ENCODE measurements at regions not wholly inside any gene's neighbourhood (a gene's known extent, or its start where the extent isn't known, plus 50 kb on each side); places are given as distances from the start of the nearest gene placed in this dataset.

GRCh38 chr9:134239939-134240338 lies 75.6 kb upstream of the RNU6ATAC start:
- TF ChIP-seq CTCF (IDR thresholded peaks at IDR 0.05; ENCODE audit: insufficient read depth, low read depth, low read length) (no peak), EZH2 (IDR thresholded peaks at IDR 0.05; ENCODE audit: insufficient read depth, low read length) (peak; percentile 17)
